ENCODE measurements at regions not wholly inside any gene's neighbourhood (a gene's known extent, or its start where the extent isn't known, plus 50 kb on each side); places are given as distances from the start of the nearest gene placed in this dataset.
"Not testable (repeated sequence)": the region's sequence is repeated elsewhere in the genome, so short reads cannot be mapped to it uniquely, and the experiment has no call there.

DNA sequence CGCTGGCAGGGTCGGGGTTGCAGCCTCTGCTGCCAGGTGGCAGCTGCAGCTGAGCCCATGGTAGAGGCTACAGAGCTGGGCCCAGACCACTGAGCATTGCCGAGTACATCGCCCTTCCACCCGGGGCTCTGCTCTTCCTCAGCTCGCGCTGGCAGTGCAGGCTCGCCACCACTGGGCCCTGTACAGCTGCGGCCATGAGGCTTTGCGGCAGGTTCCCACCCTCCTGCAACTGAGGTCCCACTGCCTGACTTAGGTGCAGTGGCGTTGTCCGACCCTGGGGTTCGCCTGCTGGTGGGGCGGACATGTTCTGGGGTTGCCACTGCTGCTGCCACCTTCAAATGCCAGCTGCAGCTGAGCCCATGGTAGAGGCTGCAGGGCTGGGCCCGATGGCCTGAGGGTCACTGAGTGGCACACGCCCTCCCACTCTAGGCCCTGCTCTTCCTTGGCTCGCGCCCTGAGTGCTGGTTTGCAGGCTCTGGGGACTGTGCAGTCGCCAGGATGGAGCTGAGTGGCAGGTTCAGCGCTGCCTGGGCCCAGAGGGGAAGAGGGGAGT lies 359.8 kb downstream of the FOXD4L6 start:
- not testable (repeated sequence) for DNase-seq

GRCh38 chr9:40768178-40768577 lies 360.3 kb downstream of the FOXD4L6 start:
- DNase-seq = not testable (repeated sequence)

- DNase-seq = not testable (repeated sequence)
Measured at GRCh38 chr9:40754957-40755356, 373.5 kb downstream of the FOXD4L6 start.

DNA sequence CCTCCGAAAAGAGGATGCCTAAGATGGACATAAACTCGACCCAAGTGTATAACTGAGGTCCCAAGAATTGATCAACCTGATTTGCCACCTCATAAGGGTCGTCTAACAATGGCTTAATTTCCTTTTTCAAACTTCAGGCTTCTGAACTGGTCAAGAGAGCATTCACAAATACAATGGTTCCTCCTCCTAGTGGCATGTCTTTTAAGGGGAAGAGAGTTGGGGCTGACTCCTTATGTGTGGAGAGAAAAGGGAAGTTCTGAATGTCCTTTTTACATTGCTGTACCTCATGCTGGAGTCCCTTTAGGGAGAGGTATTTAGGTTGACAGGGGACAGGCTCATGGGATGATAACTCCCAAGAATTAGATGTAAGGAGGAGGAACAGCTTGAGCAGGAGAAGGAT lies 375.2 kb downstream of the FOXD4L6 start:
- DNase-seq = peak; percentile 1

- DNase-seq = not testable (repeated sequence)
Measured at GRCh38 chr9:40746921-40747485, 381.5 kb downstream of the FOXD4L6 start.
